Omental fat pad (tissue), 3 donors: ENCODE measurements at regions not wholly inside any gene's neighbourhood (a gene's known extent, or its start where the extent isn't known, plus 50 kb on each side); places are given as distances from the start of the nearest gene placed in this dataset.

Experiments used
- ATAC-seq: fragments of 150-250 bp; one replicate; pipeline ENCODE4 v1.9.1; 2016; ENCODE audit warnings: mild to moderate bottlenecking, moderate library complexity; ENCODE audit not compliant: low FRiP score
- DNase-seq: peaks from one replicate; pipeline ENCODE4 v3.0.0-alpha.2; 2019; ENCODE audit warnings: low spot score
- CTCF ChIP-seq, 3 donors: fragments of 450-650 bp; IDR thresholded peaks; one replicate each; pipeline ENCODE4 v1.5.1; 2016 to 2017; ENCODE audit warnings: antibody characterized with exemption in 3 of 3, mild to moderate bottlenecking in 3 of 3, moderate library complexity in 2 of 3

DNA sequence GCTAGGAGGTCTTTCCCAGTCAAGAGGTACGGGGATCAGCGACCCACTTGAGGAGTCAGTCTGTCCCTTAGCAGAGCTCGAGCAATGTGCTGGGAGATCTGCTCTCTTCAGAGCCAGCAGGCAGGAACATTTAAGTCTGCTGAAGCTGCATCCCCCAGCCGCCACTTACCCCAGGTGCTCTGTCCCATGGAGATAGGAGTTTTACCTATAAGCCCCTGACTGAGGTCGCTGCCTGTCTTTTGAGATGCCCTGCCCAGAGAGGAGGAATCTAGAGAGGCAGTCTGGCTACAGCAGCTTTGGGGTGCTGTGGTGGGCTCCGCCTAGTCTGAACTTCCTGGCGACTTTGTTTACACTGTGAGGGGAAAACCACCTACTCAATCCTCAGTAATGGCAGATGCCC is 874.9 kb upstream of the FLRT2 start:
- no peak for DNase-seq
- no peak for TF ChIP-seq CTCF (IDR thresholded peaks at IDR 0.05)
- no peak for ATAC-seq

- no peak for ATAC-seq
- no peak for DNase-seq
- no peak for TF ChIP-seq CTCF (IDR thresholded peaks at IDR 0.05)
These were observed 872.0 kb upstream of the FLRT2 start for GRCh38 chr14:84657911-84658310.

- no peak for TF ChIP-seq CTCF (IDR thresholded peaks at IDR 0.05)
- DNase-seq = no peak
- no peak for ATAC-seq
These were observed 859.1 kb upstream of the FLRT2 start for GRCh38 chr14:84670796-84671195.

DNA sequence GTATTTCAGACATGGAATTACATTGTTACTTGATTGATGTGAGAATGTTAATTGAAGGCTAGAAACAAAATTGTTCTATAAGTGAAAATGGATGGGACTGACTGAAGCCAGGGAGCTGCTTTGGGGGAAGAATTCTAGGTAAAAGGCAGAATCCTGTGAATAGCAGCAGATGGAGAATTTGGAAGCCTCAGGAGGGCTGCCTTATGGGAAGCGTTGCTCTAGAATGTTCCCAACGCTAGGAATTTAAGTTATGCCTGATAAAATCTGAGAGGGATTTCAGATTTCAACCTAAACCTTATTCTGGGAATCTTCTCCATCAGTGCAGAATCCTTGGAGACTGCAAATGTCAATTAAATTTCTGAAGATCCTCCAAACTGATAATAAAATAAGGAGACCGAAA is 858.2 kb upstream of the FLRT2 start:
- DNase-seq = no peak
- TF ChIP-seq CTCF (IDR thresholded peaks at IDR 0.05) = no peak
- no peak for ATAC-seq

DNA sequence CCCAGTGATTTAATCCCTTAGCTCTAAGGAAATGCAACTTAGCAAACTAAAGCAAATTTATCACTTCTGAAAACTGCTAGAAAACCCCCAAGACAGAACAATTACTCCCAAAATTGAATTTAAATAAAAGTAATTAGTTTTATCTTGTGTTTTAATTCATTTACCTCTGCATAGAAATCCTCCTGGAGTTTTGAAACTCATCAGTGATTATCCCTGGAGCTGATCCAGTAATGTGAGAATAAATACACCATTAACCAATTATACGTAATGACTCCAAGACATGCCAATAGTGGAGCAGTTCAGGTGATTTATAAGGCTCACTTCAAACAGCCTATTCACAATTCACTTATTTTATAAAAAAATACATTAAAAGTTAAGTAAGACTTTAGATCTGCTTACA is 855.3 kb upstream of the FLRT2 start:
- TF ChIP-seq CTCF (IDR thresholded peaks at IDR 0.05) = no peak
- no peak for DNase-seq
- no peak for ATAC-seq

GRCh38 chr14:84686550-84686949 is 843.4 kb upstream of the FLRT2 start:
- no peak for TF ChIP-seq CTCF (IDR thresholded peaks at IDR 0.05)
- ATAC-seq = peak; percentile 48
- no peak for DNase-seq

GRCh38 chr14:84688297-84689025 is 841.5 kb upstream of the FLRT2 start:
- TF ChIP-seq CTCF (IDR thresholded peaks at IDR 0.05) = no peak
- no peak for DNase-seq
- no peak for ATAC-seq
